SK-N-MC (cell line): ENCODE measurements at regions not wholly inside any gene's neighbourhood (a gene's known extent, or its start where the extent isn't known, plus 50 kb on each side); places are given as distances from the start of the nearest gene placed in this dataset.

ENCODE experiments used
- DNase-seq: peaks from one replicate; pipeline ENCODE4 v3.0.0-alpha.2; 2011; ENCODE audit warnings: low read depth, low spot score
- H3K27ac ChIP-seq: fragments of 200-600 bp; sonication (generic); 2 replicates; pipeline ENCODE4 v1.5.1; 2016; ENCODE audit warnings: mixed run types
- H3K36me3 ChIP-seq: fragments of 200-600 bp; sonication (generic); 2 replicates; pipeline ENCODE4 v1.6.1; 2017; ENCODE audit warnings: antibody characterized with exemption, low read length, mixed read lengths; ENCODE audit not compliant: insufficient read depth
- H3K4me3 ChIP-seq: fragments of 200-600 bp; sonication (generic); 2 replicates; pipeline ENCODE4 v1.5.1; 2016
- H3K9ac ChIP-seq: fragments of 200-600 bp; sonication (generic); 2 replicates; pipeline ENCODE4 v1.8.0; 2017; ENCODE audit warnings: mixed run types, mixed read lengths; ENCODE audit not compliant: insufficient read length
- H3K9me3 ChIP-seq: fragments of 200-600 bp; sonication (generic); 2 replicates; pipeline ENCODE4 v1.6.1; 2017; ENCODE audit warnings: low read depth, mild to moderate bottlenecking, antibody characterized with exemption, low read length, moderate library complexity, mixed read lengths
- EZH2 ChIP-seq: fragments of 200-600 bp; sonication (generic); IDR thresholded peaks from one replicate; pipeline ENCODE4 v1.6.1; 2017; ENCODE audit warnings: antibody characterized with exemption
- FOXP2 ChIP-seq: optimal IDR thresholded peaks from 2 replicates; pipeline ENCODE3; 2011; ENCODE audit warnings: mild to moderate bottlenecking, moderate library complexity; ENCODE audit not compliant: insufficient read depth; ENCODE audit errors: extremely low read length, control extremely low read depth
- POLR2AphosphoS5 ChIP-seq: IDR thresholded peaks from 2 replicates; pipeline ENCODE4 v1.6.1; 2012; ENCODE audit warnings: mild to moderate bottlenecking, low read depth, low read length, borderline replicate concordance

GRCh38 chr6:141475259-141475658 is 657.5 kb upstream of the GJE1 start:
- Histone ChIP-seq H3K9me3 (no peaks in the 10 kb centered on the region), H3K27ac (no peak overlapping the region), H3K9ac (no peak overlapping the region), H3K4me3 (no peak overlapping the region), H3K36me3 (no peaks in the 10 kb centered on the region)
- no peak for DNase-seq
- TF ChIP-seq POLR2AphosphoS5 (no peak), FOXP2 (no peak), EZH2 (no peak)

- H3K4me3 ChIP-seq, result no peak overlapping the region
- no peaks in the 10 kb centered on the region for H3K9me3 ChIP-seq
- peak; percentile 56 for DNase-seq
- no peak overlapping the region for H3K9ac ChIP-seq
- no peak overlapping the region for H3K27ac ChIP-seq
- no peaks in the 10 kb centered on the region for H3K36me3 ChIP-seq
- no peak for TF ChIP-seq POLR2AphosphoS5
- no peak for TF ChIP-seq EZH2
- no peak for TF ChIP-seq FOXP2
Observed at GRCh38 chr6:141472162-141472928, 660.4 kb upstream of the GJE1 start.

DNA sequence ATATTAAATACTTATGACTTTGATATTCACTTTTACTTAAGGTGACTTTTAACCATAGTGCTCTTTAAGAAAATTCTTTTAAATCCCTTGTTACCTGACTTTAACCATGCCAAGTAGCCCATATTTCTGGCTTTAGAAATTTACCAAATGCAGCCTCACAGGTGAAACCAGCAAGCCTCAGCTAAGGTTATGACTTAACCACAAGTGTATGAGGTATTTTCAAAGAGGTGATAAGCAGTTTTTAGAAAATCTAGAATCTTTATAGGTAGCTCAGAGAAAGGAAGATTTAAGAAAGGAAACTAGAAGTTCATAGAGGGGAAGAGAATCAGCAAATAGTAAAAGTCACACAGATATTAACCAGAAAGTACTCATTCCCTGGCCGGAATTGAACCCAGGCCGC is 661.9 kb upstream of the GJE1 start:
- no peak overlapping the region for H3K27ac ChIP-seq
- no peak overlapping the region for H3K4me3 ChIP-seq
- H3K9me3 ChIP-seq, result no peaks in the 10 kb centered on the region
- no peak overlapping the region for H3K9ac ChIP-seq
- no peak for TF ChIP-seq EZH2
- no peak for TF ChIP-seq POLR2AphosphoS5
- no peak for TF ChIP-seq FOXP2
- no peak for DNase-seq
- H3K36me3 ChIP-seq, result no peaks in the 10 kb centered on the region

- Histone ChIP-seq H3K9me3 (no peaks in the 10 kb centered on the region), H3K4me3 (no peak overlapping the region), H3K36me3 (no peaks in the 10 kb centered on the region), H3K9ac (no peak overlapping the region), H3K27ac (no peak overlapping the region)
- DNase-seq, result no peak
- no peak for TF ChIP-seq FOXP2
- no peak for TF ChIP-seq EZH2
- no peak for TF ChIP-seq POLR2AphosphoS5
Observed at GRCh38 chr6:141467881-141468280, 664.8 kb upstream of the GJE1 start.

- Histone ChIP-seq H3K9me3 (no peaks in the 10 kb centered on the region), H3K4me3 (no peak overlapping the region), H3K36me3 (no peaks in the 10 kb centered on the region), H3K27ac (no peak overlapping the region), H3K9ac (no peak overlapping the region)
- DNase-seq, result no peak
- TF ChIP-seq EZH2, result no peak
- TF ChIP-seq FOXP2, result no peak
- no peak for TF ChIP-seq POLR2AphosphoS5
Observed at GRCh38 chr6:141467041-141467440, 665.7 kb upstream of the GJE1 start.

- Histone ChIP-seq H3K4me3 (no peak overlapping the region), H3K36me3 (no peaks in the 10 kb centered on the region), H3K27ac (no peak overlapping the region), H3K9me3 (no peaks in the 10 kb centered on the region), H3K9ac (no peak overlapping the region)
- DNase-seq, result no peak
- TF ChIP-seq FOXP2 (no peak), EZH2 (no peak), POLR2AphosphoS5 (no peak)
Observed at GRCh38 chr6:141464896-141465295, 667.8 kb upstream of the GJE1 start.

GRCh38 chr6:141464490-141464889 is 668.2 kb upstream of the GJE1 start:
- no peaks in the 10 kb centered on the region for H3K9me3 ChIP-seq
- TF ChIP-seq POLR2AphosphoS5 (no peak), EZH2 (no peak), FOXP2 (no peak)
- H3K9ac ChIP-seq, result no peak overlapping the region
- no peak for DNase-seq
- H3K4me3 ChIP-seq, result no peak overlapping the region
- no peak overlapping the region for H3K27ac ChIP-seq
- no peaks in the 10 kb centered on the region for H3K36me3 ChIP-seq

DNA sequence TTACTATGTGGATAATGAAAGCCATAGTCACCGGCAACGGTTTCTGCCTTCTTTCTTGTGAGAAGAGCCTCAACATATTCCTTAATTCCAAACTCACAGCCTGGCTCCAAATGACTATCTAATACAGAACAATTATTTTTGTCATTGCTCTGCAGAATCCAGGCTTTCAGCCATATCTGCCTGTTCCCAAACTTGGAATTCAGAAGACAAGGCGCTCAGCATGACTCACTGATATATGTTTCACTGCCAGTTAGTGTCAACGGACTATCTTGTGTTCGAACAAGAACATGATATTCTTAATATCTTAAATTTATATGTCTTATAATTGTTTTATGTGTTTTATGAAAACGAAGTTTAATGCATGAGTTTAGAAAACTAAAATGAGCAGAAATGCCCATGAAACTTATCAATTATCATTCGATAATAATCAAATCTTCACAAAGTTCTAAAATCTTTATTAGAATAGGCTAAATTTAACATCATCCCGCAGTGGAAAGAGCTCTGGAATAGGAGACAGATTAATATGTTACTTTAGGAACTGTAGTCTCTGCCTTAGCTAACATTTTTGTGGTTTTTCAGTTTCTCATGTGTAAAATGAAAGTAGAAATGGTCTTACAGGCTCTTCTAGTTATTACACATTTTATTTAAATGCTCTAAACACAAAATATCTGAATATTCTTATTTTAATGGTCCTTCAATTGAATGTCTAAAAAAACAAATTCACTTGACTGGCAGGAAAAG is 669.3 kb upstream of the GJE1 start:
- no peaks in the 10 kb centered on the region for H3K9me3 ChIP-seq
- H3K9ac ChIP-seq, result no peak overlapping the region
- H3K4me3 ChIP-seq, result no peak overlapping the region
- TF ChIP-seq EZH2 (no peak), POLR2AphosphoS5 (no peak), FOXP2 (no peak)
- H3K36me3 ChIP-seq, result no peaks in the 10 kb centered on the region
- no peak overlapping the region for H3K27ac ChIP-seq
- DNase-seq, result no peak
